ENCODE measurements at regions not wholly inside any gene's neighbourhood (a gene's known extent, or its start where the extent isn't known, plus 50 kb on each side); places are given as distances from the start of the nearest gene placed in this dataset.
A peak's percentile ranks its signal among the peaks of the same experiment; 100 is the strongest.

DNA sequence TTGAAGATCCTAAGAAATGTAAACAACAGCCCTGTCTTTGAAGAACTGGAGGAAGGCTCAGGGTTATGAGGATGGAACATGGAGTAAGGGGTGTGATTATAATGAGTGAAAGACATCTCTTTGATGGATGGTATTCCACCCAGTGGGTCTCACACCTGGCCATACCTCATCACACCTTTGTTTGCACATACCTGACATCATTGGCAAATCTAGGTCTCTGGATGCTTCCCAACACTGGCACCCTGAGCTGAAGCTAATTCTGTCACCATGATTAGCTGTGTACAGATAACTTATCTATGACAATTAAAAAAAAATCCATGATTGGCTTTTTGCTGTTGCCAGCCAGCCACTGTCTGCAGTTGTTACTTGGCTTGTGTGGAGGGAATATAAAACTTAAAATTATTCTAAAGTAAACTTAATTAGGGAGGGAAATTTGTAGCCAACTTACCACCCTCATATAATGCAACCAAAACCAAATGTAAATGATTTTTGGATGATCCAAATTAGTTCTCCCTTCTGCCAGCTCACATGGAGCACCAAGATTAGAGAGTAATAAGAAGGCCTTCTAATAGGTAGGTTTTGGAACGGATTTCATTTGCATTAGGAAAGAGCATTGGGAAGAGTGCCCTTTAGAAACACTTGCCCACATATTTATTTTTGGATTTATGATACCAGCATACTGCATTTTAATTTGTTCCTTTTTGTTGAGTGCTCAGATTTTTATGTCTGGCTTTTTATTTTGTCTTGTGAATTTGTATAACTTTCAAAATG, 249.5 kb downstream of the SOX4 start:
- H4K20me1 ChIP-seq (ENCODE audit: control insufficient read depth, insufficient read depth, insufficient read length): no peaks in the 10 kb centered on the region
- H3K23me2 ChIP-seq (ENCODE audit: insufficient read length, low read depth, low read length, poor library complexity, severe bottlenecking): no peaks in the 10 kb centered on the region
- H3K9me3 ChIP-seq (ENCODE audit: control insufficient read depth, low read depth, low read length): no peaks in the 10 kb centered on the region
- no peak overlapping the region for H4K91ac ChIP-seq (ENCODE audit: insufficient read length, low read depth, low read length)
- H3K9me3 Mint-ChIP-seq: no peaks in the 10 kb centered on the region
- DNase-seq: no peak
- H4K8ac ChIP-seq (replicated peaks; ENCODE audit: insufficient read length, low read depth, low read length): no peak overlapping the region
- H3K14ac ChIP-seq (ENCODE audit: insufficient read depth, low read length): no peak overlapping the region
- peaks cover 6% of the 10 kb centered on the region; the same call in 1 of the 2 replicates for H3K4me1 ChIP-seq (ENCODE audit: insufficient read depth, low read length)
- no peak for TF ChIP-seq CTCF (conservative IDR thresholded peaks at IDR 0.05)
- H2AFZ ChIP-seq (ENCODE audit: low read length): no peak overlapping the region
- H3K27me3 ChIP-seq (ENCODE audit: insufficient read depth, low read length): no peaks in the 10 kb centered on the region; the same call in 1 of the 2 replicates
- H3K4me2 ChIP-seq (ENCODE audit: insufficient read depth, insufficient read length, low read length): no peak overlapping the region
- H2BK20ac ChIP-seq (ENCODE audit: low read depth, low read length, poor library complexity, severe bottlenecking): no peak overlapping the region
- H3K9ac ChIP-seq (ENCODE audit: extremely low read depth, insufficient read length, low read length): no peak overlapping the region
- no peaks in the 10 kb centered on the region for H3K27me3 Mint-ChIP-seq (ENCODE audit: low read depth)
- H3K23ac ChIP-seq (ENCODE audit: insufficient read length, low read depth, low read length): no peak overlapping the region
- H4K5ac ChIP-seq (ENCODE audit: insufficient read length, low read depth, low read length): no peak overlapping the region
- no peak overlapping the region for H2BK15ac ChIP-seq (ENCODE audit: low read depth, low read length)
- no peak overlapping the region for H3K4ac ChIP-seq (ENCODE audit: low read depth, low read length)
- H3K27ac ChIP-seq (ENCODE audit: insufficient read length, low read depth, low read length): no peak overlapping the region
- H3K27ac Mint-ChIP-seq: peak overlapping the region in 2 of 3 experiments; percentile 35 to 71; a peak in 3 of 7 replicates
- no peak overlapping the region for H2BK5ac ChIP-seq (ENCODE audit: insufficient read length, low read length)
- peaks cover 9% of the 10 kb centered on the region for H3K79me2 ChIP-seq (ENCODE audit: insufficient read depth, low read length)
- no peak overlapping the region for H3K4me3 Mint-ChIP-seq
- H3K4me1 Mint-ChIP-seq: peaks cover 55 to 56% of the 10 kb centered on the region in 2 experiments
- H3K18ac ChIP-seq (ENCODE audit: insufficient read length, low read depth, low read length): no peak overlapping the region
- no peak overlapping the region for H2BK12ac ChIP-seq (ENCODE audit: insufficient read length, low read depth, low read length)
- no peak overlapping the region for H3T11ph ChIP-seq (ENCODE audit: low read length)
- H2AK5ac ChIP-seq (ENCODE audit: insufficient read length, low read length): no peak overlapping the region
- H2BK120ac ChIP-seq (ENCODE audit: low read depth, low read length, poor library complexity, severe bottlenecking): no peak overlapping the region
- no CpG with 5 or more reads among the region's 1 CpG for WGBS (ENCODE audit: extremely low coverage, insufficient read length, low lambda C conversion rate)
- peaks cover 11 to 16% (median 14%) of the 10 kb centered on the region in 3 experiments; a peak in 6 of 7 replicates for H3K36me3 Mint-ChIP-seq (ENCODE audit: insufficient read depth in 1 of 3, low read depth in 3 of 3)
- H3K56ac ChIP-seq (ENCODE audit: insufficient read length, low read depth, low read length): no peak overlapping the region
- H3K79me1 ChIP-seq (ENCODE audit: insufficient read depth, low read depth, low read length, poor library complexity, severe bottlenecking): peaks cover 4% of the 10 kb centered on the region
